ENCODE measurements at regions not wholly inside any gene's neighbourhood (a gene's known extent, or its start where the extent isn't known, plus 50 kb on each side); places are given as distances from the start of the nearest gene placed in this dataset.
"Not testable (repeated sequence)": the region's sequence is repeated elsewhere in the genome, so short reads cannot be mapped to it uniquely, and the experiment has no call there.

DNA sequence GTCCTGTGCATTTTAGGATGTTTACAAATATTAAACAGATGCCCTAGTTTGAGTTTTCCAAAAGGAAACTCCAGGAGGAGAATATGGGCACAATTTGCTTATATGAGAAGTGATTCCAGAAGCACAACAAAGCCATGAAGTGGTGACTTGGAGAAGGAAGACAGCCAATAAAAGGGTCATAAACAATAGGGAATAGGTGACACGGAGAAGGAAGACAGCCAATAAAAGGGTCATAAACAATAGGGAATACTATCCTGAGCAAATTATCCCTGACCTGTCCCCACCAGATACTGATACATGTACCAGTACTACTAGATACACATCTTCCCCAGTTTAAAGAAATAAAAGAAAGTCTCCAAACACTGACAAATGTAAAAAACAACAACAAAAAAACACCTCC lies 663.6 kb downstream of the GBE1 start:
- H4K20me1 ChIP-seq, result no peaks in the 10 kb centered on the region
- H3K9ac ChIP-seq, result no peak overlapping the region
- H3K9me3 ChIP-seq (replicated peaks in 1 of 11), result no peaks in the 10 kb centered on the region
- no peak for TF ChIP-seq Cebpa-rat (IDR thresholded peaks at IDR 0.05)
- no peak overlapping the region for H3K4me3 ChIP-seq
- H3K27me3 ChIP-seq, result no peaks in the 10 kb centered on the region
- no peak overlapping the region for H3K4me2 ChIP-seq
- H3K4me1 ChIP-seq, result no peaks in the 10 kb centered on the region
- H3K27ac ChIP-seq, result no peak overlapping the region
- H3K36me3 ChIP-seq, result no peaks in the 10 kb centered on the region

DNA sequence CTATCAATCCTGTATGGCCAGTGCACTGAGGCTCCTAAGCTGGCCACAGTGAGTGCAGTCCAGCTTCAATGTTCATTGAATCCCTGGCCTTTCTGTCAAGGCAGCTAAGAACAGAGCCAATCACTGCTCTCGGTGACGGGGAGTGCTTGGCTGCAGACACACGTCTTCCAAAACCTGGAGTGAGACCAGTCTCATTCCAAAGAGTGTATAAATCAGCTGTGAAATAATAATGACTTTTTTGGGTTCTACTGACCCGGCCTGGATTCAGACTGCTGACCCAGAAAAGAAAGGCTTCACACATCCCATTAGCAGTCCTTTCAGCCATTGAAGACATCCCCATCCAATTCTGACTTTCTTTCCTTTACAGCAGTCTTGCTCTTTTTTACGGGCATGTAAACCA lies 665.5 kb downstream of the GBE1 start:
- Histone ChIP-seq H4K20me1 (no peaks in the 10 kb centered on the region), H3K4me1 (no peaks in the 10 kb centered on the region), H3K4me3 (no peak overlapping the region), H3K27me3 (no peaks in the 10 kb centered on the region), H3K9ac (no peak overlapping the region), H3K27ac (no peak overlapping the region), H3K36me3 (no peaks in the 10 kb centered on the region), H3K4me2 (no peak overlapping the region), H3K9me3 (replicated peaks in 1 of 11) (no peaks in the 10 kb centered on the region)
- TF ChIP-seq Cebpa-rat (IDR thresholded peaks at IDR 0.05), result no peak

DNA sequence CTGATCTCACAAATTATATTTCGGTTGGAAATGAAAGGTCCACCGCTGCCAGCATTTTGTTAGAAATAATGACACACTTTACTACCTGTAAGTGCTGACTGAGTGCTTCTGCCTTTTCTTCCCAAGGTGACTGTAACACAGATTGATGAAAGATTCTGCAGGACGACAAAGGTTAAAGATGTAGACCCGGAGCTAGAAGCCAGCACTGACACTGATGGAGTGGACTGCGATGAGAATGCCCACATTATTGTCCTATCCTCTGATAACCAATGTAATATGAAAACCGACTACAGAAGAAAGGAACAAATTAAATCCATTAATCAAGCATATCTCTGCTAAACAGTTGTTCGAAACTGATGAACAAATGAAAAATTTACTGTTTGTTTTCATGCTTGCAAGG lies 666.5 kb downstream of the GBE1 start:
- Histone ChIP-seq H4K20me1 (no peaks in the 10 kb centered on the region), H3K27me3 (no peaks in the 10 kb centered on the region), H3K4me2 (no peak overlapping the region), H3K9me3 (replicated peaks in 1 of 11) (no peaks in the 10 kb centered on the region), H3K27ac (no peak overlapping the region), H3K4me3 (no peak overlapping the region), H3K9ac (no peak overlapping the region), H3K36me3 (no peaks in the 10 kb centered on the region), H3K4me1 (no peaks in the 10 kb centered on the region)
- TF ChIP-seq Cebpa-rat (IDR thresholded peaks at IDR 0.05), result no peak

DNA sequence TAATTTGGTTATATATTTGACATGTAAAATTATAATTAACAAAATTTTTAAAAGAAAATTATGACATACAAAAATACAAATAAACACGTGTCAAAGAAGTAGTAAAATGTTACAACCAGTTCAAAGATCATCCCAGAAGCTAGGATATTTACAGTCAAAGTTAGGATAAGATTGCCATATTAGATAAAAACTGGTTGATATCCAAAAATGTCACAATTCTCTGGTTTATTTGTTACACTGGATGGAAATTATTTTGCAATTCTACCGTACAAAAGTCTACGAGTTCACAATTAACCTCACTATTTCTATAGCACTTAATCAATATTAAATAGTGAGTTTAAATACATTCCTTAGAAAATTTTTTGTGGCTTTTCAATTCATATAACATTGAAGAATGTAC lies 673.8 kb downstream of the GBE1 start:
- H3K4me3 ChIP-seq, result no peak overlapping the region
- TF ChIP-seq Cebpa-rat (IDR thresholded peaks at IDR 0.05), result no peak
- H3K4me1 ChIP-seq, result no peaks in the 10 kb centered on the region
- H4K20me1 ChIP-seq, result no peaks in the 10 kb centered on the region
- no peaks in the 10 kb centered on the region for H3K27me3 ChIP-seq
- no peak overlapping the region for H3K9ac ChIP-seq
- H3K27ac ChIP-seq, result no peak overlapping the region
- no peak overlapping the region for H3K4me2 ChIP-seq
- no peaks in the 10 kb centered on the region for H3K9me3 ChIP-seq (replicated peaks in 1 of 11)
- H3K36me3 ChIP-seq, result no peaks in the 10 kb centered on the region

DNA sequence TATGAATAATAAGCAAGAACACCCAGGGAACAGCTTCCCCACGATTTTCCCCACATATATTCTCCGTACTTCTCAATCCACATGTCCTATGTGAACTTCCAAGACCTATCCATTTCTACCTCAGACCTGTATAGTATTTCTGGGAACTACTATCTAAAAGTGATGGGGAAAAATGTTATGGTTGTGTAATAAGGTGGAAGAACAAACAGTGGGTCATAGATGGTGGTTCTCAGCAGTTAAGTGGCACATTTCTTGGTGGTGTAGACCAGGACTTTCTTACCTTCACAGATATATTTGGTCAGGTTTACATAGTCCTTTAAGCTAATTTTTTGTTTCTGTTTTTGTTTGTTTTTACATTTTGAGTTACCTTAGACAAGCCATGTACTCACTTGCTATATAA lies 675.1 kb downstream of the GBE1 start:
- no peak overlapping the region for H3K4me2 ChIP-seq
- no peaks in the 10 kb centered on the region for H3K9me3 ChIP-seq (replicated peaks in 1 of 11)
- H3K27ac ChIP-seq, result no peak overlapping the region
- no peaks in the 10 kb centered on the region for H3K27me3 ChIP-seq
- no peak overlapping the region for H3K4me3 ChIP-seq
- no peaks in the 10 kb centered on the region for H4K20me1 ChIP-seq
- no peaks in the 10 kb centered on the region for H3K4me1 ChIP-seq
- no peak overlapping the region for H3K9ac ChIP-seq
- no peaks in the 10 kb centered on the region for H3K36me3 ChIP-seq
- TF ChIP-seq Cebpa-rat (IDR thresholded peaks at IDR 0.05), result no peak

DNA sequence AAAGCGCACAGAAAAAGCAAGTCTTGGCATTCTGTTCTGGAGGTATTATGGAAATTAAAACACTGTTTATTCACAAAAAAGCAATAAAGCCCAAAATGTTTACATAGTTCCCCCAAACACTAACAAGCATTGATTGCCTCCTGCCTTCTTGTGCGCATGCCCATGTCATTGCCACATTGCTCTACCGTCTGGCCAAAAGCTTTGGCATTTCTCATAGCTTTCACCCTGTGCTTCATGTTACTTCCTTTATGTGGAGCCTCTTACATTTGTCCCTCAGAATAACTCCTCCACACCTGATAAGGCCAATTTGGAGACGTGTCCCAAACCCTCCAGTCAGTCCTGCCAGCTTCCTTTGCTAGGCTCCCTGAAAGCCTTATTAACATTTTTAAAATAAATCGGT lies 680.8 kb downstream of the GBE1 start:
- no peaks in the 10 kb centered on the region for H3K9me3 ChIP-seq (replicated peaks in 1 of 11)
- H3K4me1 ChIP-seq, result no peaks in the 10 kb centered on the region
- TF ChIP-seq Cebpa-rat (IDR thresholded peaks at IDR 0.05), result no peak
- no peaks in the 10 kb centered on the region for H3K36me3 ChIP-seq
- H3K9ac ChIP-seq, result no peak overlapping the region
- no peak overlapping the region for H3K4me2 ChIP-seq
- no peaks in the 10 kb centered on the region for H4K20me1 ChIP-seq
- no peak overlapping the region for H3K27ac ChIP-seq
- no peak overlapping the region for H3K4me3 ChIP-seq
- H3K27me3 ChIP-seq, result no peaks in the 10 kb centered on the region

DNA sequence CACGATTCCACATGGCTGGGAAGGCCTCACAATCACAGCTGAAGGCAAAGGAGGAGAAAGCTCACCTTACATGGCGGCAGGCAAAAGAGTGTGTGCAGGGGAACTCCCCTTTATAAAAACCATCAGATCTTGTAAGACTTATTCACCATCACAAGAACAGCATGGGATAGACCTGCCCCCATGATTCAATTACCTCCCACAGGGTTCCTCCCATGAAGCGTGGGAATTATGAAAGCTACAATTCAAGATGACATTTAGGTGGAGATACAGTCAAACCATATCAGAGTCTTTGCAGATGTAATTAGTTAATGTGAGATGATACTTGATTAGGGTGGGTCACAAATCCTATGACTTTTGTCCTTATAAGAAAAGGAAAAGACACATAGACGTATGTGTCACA lies 688.9 kb downstream of the GBE1 start:
- H3K27me3 ChIP-seq, result no peaks in the 10 kb centered on the region
- H3K36me3 ChIP-seq, result no peaks in the 10 kb centered on the region
- H3K4me2 ChIP-seq, result no peak overlapping the region
- no peak for TF ChIP-seq Cebpa-rat (IDR thresholded peaks at IDR 0.05)
- H3K9me3 ChIP-seq (replicated peaks in 1 of 11), result peaks cover 5 to 22% (median 13%) of the 10 kb centered on the region in 11 experiments; a peak in 17 of 22 replicates
- H3K9ac ChIP-seq, result no peak overlapping the region
- no peak overlapping the region for H3K27ac ChIP-seq
- no peak overlapping the region for H3K4me3 ChIP-seq
- H3K4me1 ChIP-seq, result no peaks in the 10 kb centered on the region
- H4K20me1 ChIP-seq, result no peaks in the 10 kb centered on the region

DNA sequence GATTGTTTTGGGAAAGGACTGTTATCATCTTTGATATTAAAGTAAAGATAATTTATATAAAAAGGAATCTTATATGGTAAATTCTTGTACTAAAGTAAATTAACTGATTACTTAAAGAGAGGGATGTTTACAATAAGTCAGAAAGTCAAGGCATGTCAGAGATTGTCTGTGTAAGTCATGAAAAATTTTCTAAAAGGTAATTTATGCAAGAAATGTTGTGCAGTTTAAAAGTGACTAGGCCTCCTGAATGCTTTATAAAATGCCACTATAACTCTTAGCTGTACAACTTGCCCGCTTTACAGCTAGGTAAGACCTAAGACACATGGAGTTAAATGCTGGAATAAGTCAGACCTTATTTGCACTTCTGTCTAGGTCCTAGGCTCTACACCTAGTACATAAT lies 692.9 kb downstream of the GBE1 start:
- TF ChIP-seq Cebpa-rat (IDR thresholded peaks at IDR 0.05), result no peak
- Histone ChIP-seq H3K4me1 (no peaks in the 10 kb centered on the region), H3K4me3 (no peak overlapping the region), H3K9me3 (replicated peaks in 1 of 11) (peaks cover 10 to 34% (median 26%) of the 10 kb centered on the region in 11 experiments; a peak in 21 of 22 replicates), H4K20me1 (no peaks in the 10 kb centered on the region), H3K36me3 (no peaks in the 10 kb centered on the region), H3K27me3 (no peaks in the 10 kb centered on the region), H3K27ac (no peak overlapping the region), H3K9ac (no peak overlapping the region), H3K4me2 (no peak overlapping the region)

DNA sequence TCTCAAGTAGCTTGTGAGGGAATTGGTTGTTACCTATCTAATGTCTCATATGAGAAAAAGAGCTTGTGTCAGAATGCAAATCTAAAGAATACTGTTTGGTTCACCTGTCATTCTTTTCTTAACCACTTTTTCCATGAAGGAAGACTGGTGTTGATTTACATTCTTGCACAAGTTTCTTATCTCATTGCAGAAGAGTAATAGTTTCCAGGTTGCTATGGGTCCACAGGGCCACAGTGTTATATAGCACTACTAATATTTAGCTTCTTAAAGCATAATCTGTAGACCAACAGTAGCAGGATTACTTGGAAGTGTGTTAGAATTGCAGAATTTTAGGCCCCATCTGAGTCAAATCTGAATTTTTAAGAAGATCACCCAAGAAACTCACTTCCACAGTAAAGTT lies 697.5 kb downstream of the GBE1 start:
- Histone ChIP-seq H3K36me3 (no peaks in the 10 kb centered on the region), H3K9me3 (replicated peaks in 1 of 11) (peaks cover 10 to 26% (median 20%) of the 10 kb centered on the region in 11 experiments; a peak in 19 of 22 replicates), H4K20me1 (no peaks in the 10 kb centered on the region), H3K4me3 (no peak overlapping the region), H3K27ac (no peak overlapping the region), H3K27me3 (no peaks in the 10 kb centered on the region), H3K4me2 (no peak overlapping the region), H3K4me1 (no peaks in the 10 kb centered on the region), H3K9ac (no peak overlapping the region)
- no peak for TF ChIP-seq Cebpa-rat (IDR thresholded peaks at IDR 0.05)

DNA sequence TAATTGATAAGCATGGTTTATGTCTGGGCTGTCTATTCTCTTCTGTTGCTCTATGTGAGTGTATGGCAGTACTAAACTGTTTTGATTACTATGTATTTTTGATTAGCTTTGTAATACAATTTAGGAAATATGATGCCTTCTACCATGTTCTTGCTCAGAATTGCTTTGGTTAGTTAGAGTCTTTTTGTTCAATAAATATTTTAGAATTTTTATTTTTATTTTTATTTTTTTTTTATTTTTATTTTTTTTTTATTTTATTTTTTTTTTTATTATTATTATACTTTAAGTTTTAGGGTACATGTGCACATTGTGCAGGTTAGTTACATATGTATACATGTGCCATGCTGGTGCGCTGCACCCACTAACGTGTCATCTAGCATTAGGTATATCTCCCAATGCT lies 710.3 kb downstream of the GBE1 start:
- not testable (repeated sequence) for H3K4me1 ChIP-seq; H3K27ac ChIP-seq; H4K20me1 ChIP-seq; H3K4me3 ChIP-seq; H3K9ac ChIP-seq; H3K9me3 ChIP-seq (replicated peaks in 1 of 11); H3K36me3 ChIP-seq; H3K27me3 ChIP-seq; H3K4me2 ChIP-seq

All from BLaER1 treated with 17β-estradiol and CSF1 and Interleukin-3, amounts not matched to agents 10 nM and 100 nM (cell line).